HL-60 (cell line): ENCODE measurements at regions not wholly inside any gene's neighbourhood (a gene's known extent, or its start where the extent isn't known, plus 50 kb on each side); places are given as distances from the start of the nearest gene placed in this dataset.

Experiments used
- DNase-seq, 2 experiments: peaks; one replicate each; pipeline ENCODE4 v3.0.0-alpha.2; 2010 to 2020; ENCODE audit warnings: low read depth in 1 of 2, low spot score in 1 of 2
- H3K27ac ChIP-seq: fragments of 250-450 bp; sonication (Bioruptor Pico); replicated peaks from 2 replicates; pipeline ENCODE4 v1.5.1; 2020; ENCODE audit warnings: mild to moderate bottlenecking, moderate library complexity
- H3K27me3 ChIP-seq: fragments of 250-450 bp; sonication (Bioruptor Pico); 2 replicates; pipeline ENCODE4 v1.5.1; 2021; ENCODE audit warnings: mild to moderate bottlenecking, moderate library complexity; ENCODE audit not compliant: insufficient read depth, poor library complexity, severe bottlenecking
- H3K4me3 ChIP-seq: replicated peaks from 2 replicates; pipeline ENCODE4 v1.5.1; 2011; ENCODE audit warnings: mild to moderate bottlenecking, control low read depth, low read length; ENCODE audit not compliant: insufficient read depth
- CTCF ChIP-seq: IDR thresholded peaks from one replicate; pipeline ENCODE4 v1.5.1; 2011; ENCODE audit warnings: low read length, control low read depth, inconsistent platforms; ENCODE audit not compliant: insufficient read depth
- GABPA ChIP-seq: IDR thresholded peaks from 2 replicates; pipeline ENCODE4 v1.6.1; 2012; ENCODE audit warnings: low read depth
- POLR2AphosphoS5 ChIP-seq: IDR thresholded peaks from 2 replicates; pipeline ENCODE4 v1.6.1; 2012; ENCODE audit warnings: low read depth
- SPI1 ChIP-seq: IDR thresholded peaks from 2 replicates; pipeline ENCODE4 v1.6.1; 2012; ENCODE audit warnings: low read depth, mild to moderate bottlenecking, borderline replicate concordance
- TF ChIP-seq, protein P1 (sequence below): IDR thresholded peaks from 2 replicates; pipeline ENCODE4 v1.6.1; 2012; ENCODE audit warnings: low read depth; ENCODE audit not compliant: insufficient replicate concordance

GRCh38 chr10:22851865-22852239, 76.0 kb upstream of the ARMC3 start:
- no peaks in the 10 kb centered on the region for H3K27me3 ChIP-seq
- H3K27ac ChIP-seq = no peak overlapping the region
- no peak overlapping the region for H3K4me3 ChIP-seq
- TF ChIP-seq SPI1 (no peak), GABPA (no peak), CTCF (no peak), POLR2AphosphoS5 (no peak)
- TF ChIP-seq, protein P1, sequence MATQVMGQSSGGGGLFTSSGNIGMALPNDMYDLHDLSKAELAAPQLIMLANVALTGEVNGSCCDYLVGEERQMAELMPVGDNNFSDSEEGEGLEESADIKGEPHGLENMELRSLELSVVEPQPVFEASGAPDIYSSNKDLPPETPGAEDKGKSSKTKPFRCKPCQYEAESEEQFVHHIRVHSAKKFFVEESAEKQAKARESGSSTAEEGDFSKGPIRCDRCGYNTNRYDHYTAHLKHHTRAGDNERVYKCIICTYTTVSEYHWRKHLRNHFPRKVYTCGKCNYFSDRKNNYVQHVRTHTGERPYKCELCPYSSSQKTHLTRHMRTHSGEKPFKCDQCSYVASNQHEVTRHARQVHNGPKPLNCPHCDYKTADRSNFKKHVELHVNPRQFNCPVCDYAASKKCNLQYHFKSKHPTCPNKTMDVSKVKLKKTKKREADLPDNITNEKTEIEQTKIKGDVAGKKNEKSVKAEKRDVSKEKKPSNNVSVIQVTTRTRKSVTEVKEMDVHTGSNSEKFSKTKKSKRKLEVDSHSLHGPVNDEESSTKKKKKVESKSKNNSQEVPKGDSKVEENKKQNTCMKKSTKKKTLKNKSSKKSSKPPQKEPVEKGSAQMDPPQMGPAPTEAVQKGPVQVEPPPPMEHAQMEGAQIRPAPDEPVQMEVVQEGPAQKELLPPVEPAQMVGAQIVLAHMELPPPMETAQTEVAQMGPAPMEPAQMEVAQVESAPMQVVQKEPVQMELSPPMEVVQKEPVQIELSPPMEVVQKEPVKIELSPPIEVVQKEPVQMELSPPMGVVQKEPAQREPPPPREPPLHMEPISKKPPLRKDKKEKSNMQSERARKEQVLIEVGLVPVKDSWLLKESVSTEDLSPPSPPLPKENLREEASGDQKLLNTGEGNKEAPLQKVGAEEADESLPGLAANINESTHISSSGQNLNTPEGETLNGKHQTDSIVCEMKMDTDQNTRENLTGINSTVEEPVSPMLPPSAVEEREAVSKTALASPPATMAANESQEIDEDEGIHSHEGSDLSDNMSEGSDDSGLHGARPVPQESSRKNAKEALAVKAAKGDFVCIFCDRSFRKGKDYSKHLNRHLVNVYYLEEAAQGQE = no peak
- DNase-seq = no peak

GRCh38 chr10:22850541-22850940, 77.3 kb upstream of the ARMC3 start:
- H3K4me3 ChIP-seq = no peak overlapping the region
- DNase-seq = no peak
- H3K27me3 ChIP-seq = no peaks in the 10 kb centered on the region
- H3K27ac ChIP-seq = no peak overlapping the region
- TF ChIP-seq GABPA = no peak
- no peak for TF ChIP-seq CTCF
- TF ChIP-seq, protein P1 = no peak
- no peak for TF ChIP-seq POLR2AphosphoS5
- no peak for TF ChIP-seq SPI1

- H3K4me3 ChIP-seq = no peak overlapping the region
- H3K27me3 ChIP-seq = no peaks in the 10 kb centered on the region
- no peak overlapping the region for H3K27ac ChIP-seq
- no peak for DNase-seq
- no peak for TF ChIP-seq GABPA
- TF ChIP-seq, protein P1 = no peak
- TF ChIP-seq SPI1 = no peak
- TF ChIP-seq POLR2AphosphoS5 = no peak
- no peak for TF ChIP-seq CTCF
These were observed 78.6 kb upstream of the ARMC3 start for GRCh38 chr10:22849077-22849805.
